B cell (primary cell): ENCODE measurements at regions not wholly inside any gene's neighbourhood (a gene's known extent, or its start where the extent isn't known, plus 50 kb on each side); places are given as distances from the start of the nearest gene placed in this dataset.
"Not testable (repeated sequence)": the region's sequence is repeated elsewhere in the genome, so short reads cannot be mapped to it uniquely, and the experiment has no call there.

Source experiments
- ATAC-seq: fragments of 200-7000 bp; cut with Tn5 transposase; one replicate; pipeline ENCODE4 v1.10.0; 2021; ENCODE audit warnings: low read depth, mild to moderate bottlenecking, moderate number of reproducible peaks, moderate library complexity
- CTCF ChIA-PET: fragments of 350-600 bp; sonication (Branson Sonifier 250); formaldehyde crosslinking; loops from one replicate; lab custom pipeline; 2021; ENCODE audit warnings: antibody characterized with exemption, inconsistent platforms; lab: Charles Lee
- POLR2A ChIA-PET: fragments of 350-600 bp; sonication (Branson Sonifier 250); formaldehyde crosslinking; loops from one replicate; lab custom pipeline; 2021; ENCODE audit warnings: antibody characterized with exemption; lab: Charles Lee
- DNase-seq: peaks from one replicate; pipeline ENCODE4 v3.0.0; 2013
- H2AFZ ChIP-seq: 2 replicates; pipeline ENCODE4 v1.6.1; 2012; ENCODE audit warnings: mild to moderate bottlenecking, low read depth, low read length; ENCODE audit not compliant: insufficient read depth, poor library complexity, severe bottlenecking
- H3K27ac ChIP-seq, 2 donors: 1 replicate in 1 of 2; 2 replicates in 1 of 2; pipeline ENCODE4 v1.5.1; 2012 to 2013; ENCODE audit warnings: low read length in 2 of 2, mild to moderate bottlenecking in 2 of 2, moderate library complexity in 1 of 2
- H3K27me3 ChIP-seq, 4 experiments: fragments of 200-600 bp in 1 of 4; sonication (generic) in 1 of 4; replicated peaks in 1 of 4; 1 replicate in 2 of 4; 2 replicates in 2 of 4; pipeline versions ENCODE4 v1.6.1 to v1.7.0; 2013 to 2016; ENCODE audit warnings: low read length in 3 of 4, mild to moderate bottlenecking in 2 of 4, mixed read lengths in 1 of 4, moderate library complexity in 1 of 4; ENCODE audit not compliant: insufficient read depth in 4 of 4, control insufficient read depth in 3 of 4; ENCODE audit errors: control extremely low read depth in 1 of 4
- H3K36me3 ChIP-seq, 2 experiments: replicated peaks in 1 of 2; 1 replicate in 1 of 2; 2 replicates in 1 of 2; pipeline versions ENCODE4 v1.6.1 to v1.7.1; 2013; ENCODE audit warnings: low read length in 1 of 2; ENCODE audit not compliant: insufficient read depth in 2 of 2, control insufficient read depth in 1 of 2; ENCODE audit errors: control extremely low read depth in 1 of 2, extremely low read depth in 1 of 2
- H3K4me1 ChIP-seq, 2 donors: fragments of 200-600 bp in 1 of 2; sonication (generic) in 1 of 2; 1 replicate in 1 of 2; 2 replicates in 1 of 2; pipeline versions ENCODE4 v1.5.1 to v1.6.1; 2013 to 2017; ENCODE audit warnings: low read length in 2 of 2; ENCODE audit not compliant: control insufficient read depth in 2 of 2, insufficient read depth in 2 of 2
- H3K4me2 ChIP-seq: replicated peaks from 2 replicates; pipeline ENCODE3; 2012; ENCODE audit warnings: mild to moderate bottlenecking, low read depth, low read length; ENCODE audit not compliant: poor library complexity, severe bottlenecking
- H3K4me3 ChIP-seq, 5 experiments: fragments of 200-600 bp in 1 of 5; sonication (generic) in 1 of 5; 1 replicate in 3 of 5; 2 replicates in 2 of 5; pipeline versions ENCODE4 v1.5.1 to v1.7.0; 2011 to 2016; ENCODE audit warnings: low read length in 4 of 5, mild to moderate bottlenecking in 4 of 5, low read depth in 2 of 5, control low read depth in 1 of 5, moderate library complexity in 1 of 5; ENCODE audit not compliant: insufficient read depth in 1 of 5; ENCODE audit errors: control extremely low read depth in 1 of 5, extremely low read depth in 1 of 5
- H3K79me2 ChIP-seq: fragments of 200-600 bp; sonication (generic); one replicate; pipeline ENCODE4 v1.6.0; 2016; ENCODE audit warnings: low read length; ENCODE audit not compliant: control insufficient read depth, insufficient read depth
- H3K9ac ChIP-seq: fragments of 200-600 bp; sonication (generic); 2 replicates; pipeline ENCODE4 v1.6.1; 2017; ENCODE audit warnings: mild to moderate bottlenecking, low read length, moderate library complexity
- H3K9me3 ChIP-seq, 3 donors: one replicate each; pipeline versions ENCODE4 v1.6.1 to v1.7.1; 2013; ENCODE audit warnings: low read length in 2 of 3; ENCODE audit not compliant: control insufficient read depth in 2 of 3, insufficient read depth in 1 of 3; ENCODE audit errors: control extremely low read depth in 1 of 3
- H4K20me1 ChIP-seq: 2 replicates; pipeline ENCODE4 v1.6.0; 2012; ENCODE audit warnings: mild to moderate bottlenecking, low read length; ENCODE audit not compliant: insufficient read depth, control insufficient read depth, poor library complexity, severe bottlenecking
- H3K27ac Mint-ChIP-seq: one replicate; pipeline ENCODE4 v1.8.0; 2021; ENCODE audit warnings: mixed read lengths
- H3K27me3 Mint-ChIP-seq: one replicate; pipeline ENCODE4 v1.8.0; 2021; ENCODE audit warnings: mixed read lengths
- H3K4me1 Mint-ChIP-seq: one replicate; pipeline ENCODE4 v1.8.0; 2021; ENCODE audit warnings: mixed read lengths
- H3K4me3 Mint-ChIP-seq: one replicate; pipeline ENCODE4 v1.8.0; 2021; ENCODE audit warnings: mixed read lengths
- H3K9me3 Mint-ChIP-seq: one replicate; pipeline ENCODE4 v1.8.0; 2022; ENCODE audit warnings: mixed read lengths; ENCODE audit not compliant: insufficient read depth
- EZH2 ChIP-seq: IDR thresholded peaks from 2 replicates; pipeline ENCODE4 v1.6.1; 2012; ENCODE audit warnings: borderline replicate concordance, low read depth, mild to moderate bottlenecking, moderate library complexity, low read length; ENCODE audit not compliant: insufficient read depth, poor library complexity, severe bottlenecking
- WGBS: methylation state at CpG from one replicate; pipeline ENCODE4 v1.1.5; 2013; ENCODE audit warnings: missing lambda C conversion rate; ENCODE audit not compliant: insufficient coverage; 5-methylcytosine and 5-hydroxymethylcytosine counted together
- intact Hi-C: fragments of 100-400 bp; cut with micrococcal nuclease; formaldehyde crosslinking; loops from one replicate; pipeline ENCODE4 v1.10.0; 2022
- TF ChIP-seq, protein P1 (sequence below): fragments of 200-600 bp; IDR thresholded peaks from one replicate; pipeline ENCODE4 v1.8.0; 2022; ENCODE audit warnings: antibody characterized with exemption, mild to moderate bottlenecking

DNA sequence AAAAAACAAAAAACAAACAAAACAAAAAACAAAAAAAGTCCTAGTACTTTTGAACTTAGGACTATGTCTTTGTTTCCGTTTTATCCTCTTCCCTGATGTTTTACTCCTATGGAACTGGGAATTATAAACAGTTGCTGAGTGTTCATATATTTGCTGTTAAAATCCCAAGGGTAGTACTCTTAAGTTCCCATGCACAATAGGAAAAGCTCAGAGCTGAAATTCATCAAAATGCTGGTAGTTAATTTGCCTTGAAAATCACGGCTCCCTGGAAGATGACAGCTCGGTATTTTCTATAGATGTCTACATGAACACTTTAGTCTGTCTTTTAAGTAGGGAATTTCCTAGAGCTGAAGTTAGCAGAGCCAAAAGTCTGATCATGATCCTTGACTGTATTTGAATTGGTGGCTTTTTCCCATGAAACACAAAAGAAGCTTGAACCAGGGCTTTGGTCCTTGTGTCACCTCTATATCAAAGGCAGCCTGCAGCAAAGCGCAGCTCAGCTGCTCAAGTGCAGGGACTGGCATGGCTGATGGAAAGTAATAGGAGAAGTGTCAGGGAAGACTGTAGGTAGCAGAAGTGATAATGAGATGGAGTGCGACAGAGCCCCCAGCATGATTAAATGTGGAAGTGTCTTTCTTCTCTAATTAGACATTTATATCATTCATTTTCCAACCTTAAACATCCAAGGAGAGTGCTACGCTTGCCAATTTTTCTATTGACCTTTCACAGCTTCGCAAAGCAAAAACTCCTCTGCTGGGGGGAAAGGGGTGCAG lies 310.9 kb downstream of the TRIM36 start:
- POLR2A ChIA-PET = no interaction called here

DNA sequence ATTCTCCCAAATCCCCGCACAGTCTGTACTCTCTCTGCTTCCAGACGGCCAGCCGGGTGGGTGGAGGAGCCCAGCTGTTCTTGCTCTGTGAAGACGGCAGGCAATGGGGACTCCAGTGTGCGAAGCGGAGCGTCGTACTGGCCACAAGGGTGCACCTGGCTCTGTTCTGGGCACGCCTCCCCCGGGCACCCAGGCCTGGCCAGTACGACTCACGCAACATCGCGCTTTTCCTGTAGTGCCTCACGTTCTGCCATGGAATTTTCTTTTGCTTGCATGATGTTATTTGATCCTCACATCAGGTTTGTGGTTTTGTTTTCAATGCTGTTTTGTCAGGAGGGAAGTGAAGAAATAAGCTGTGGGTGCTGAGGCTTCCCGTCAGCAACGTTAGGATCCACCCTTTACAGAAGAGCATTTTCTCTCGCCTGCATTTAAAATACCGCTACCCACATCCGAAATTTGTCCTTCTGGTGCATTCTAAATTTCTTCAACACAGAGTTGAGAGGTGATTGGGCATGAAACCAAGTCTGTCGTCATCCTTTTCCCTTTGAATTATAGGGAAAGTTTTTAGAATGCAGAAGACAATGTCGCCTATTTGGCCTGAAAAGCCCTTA lies 311.7 kb downstream of the TRIM36 start:
- H3K4me3 ChIP-seq = no peak overlapping the region
- peak overlapping the region; percentile 25 for H2AFZ ChIP-seq
- Mint-ChIP-seq H3K4me1 (peaks cover 2% of the 10 kb centered on the region), H3K27me3 (no peaks in the 10 kb centered on the region), H3K4me3 (peak overlapping the region; percentile 58), H3K9me3 (no peaks in the 10 kb centered on the region), H3K27ac (no peak overlapping the region)
- ChIA-PET POLR2A (no interaction called here), CTCF (no interaction called here)
- no peak for ATAC-seq
- DNase-seq = peak; percentile 6
- H3K27ac ChIP-seq = peak overlapping the region in 1 of 2 donors; percentile 4
- H3K9ac ChIP-seq = no peak overlapping the region
- H3K4me2 ChIP-seq = no peak overlapping the region
- H3K27me3 ChIP-seq = no peaks in the 10 kb centered on the region
- no peaks in the 10 kb centered on the region for H4K20me1 ChIP-seq
- H3K9me3 ChIP-seq = peaks cover 0 to 2% (median 1%) of the 10 kb centered on the region in 3 donors
- intact Hi-C loops = no loop called here
- TF ChIP-seq, protein P1, sequence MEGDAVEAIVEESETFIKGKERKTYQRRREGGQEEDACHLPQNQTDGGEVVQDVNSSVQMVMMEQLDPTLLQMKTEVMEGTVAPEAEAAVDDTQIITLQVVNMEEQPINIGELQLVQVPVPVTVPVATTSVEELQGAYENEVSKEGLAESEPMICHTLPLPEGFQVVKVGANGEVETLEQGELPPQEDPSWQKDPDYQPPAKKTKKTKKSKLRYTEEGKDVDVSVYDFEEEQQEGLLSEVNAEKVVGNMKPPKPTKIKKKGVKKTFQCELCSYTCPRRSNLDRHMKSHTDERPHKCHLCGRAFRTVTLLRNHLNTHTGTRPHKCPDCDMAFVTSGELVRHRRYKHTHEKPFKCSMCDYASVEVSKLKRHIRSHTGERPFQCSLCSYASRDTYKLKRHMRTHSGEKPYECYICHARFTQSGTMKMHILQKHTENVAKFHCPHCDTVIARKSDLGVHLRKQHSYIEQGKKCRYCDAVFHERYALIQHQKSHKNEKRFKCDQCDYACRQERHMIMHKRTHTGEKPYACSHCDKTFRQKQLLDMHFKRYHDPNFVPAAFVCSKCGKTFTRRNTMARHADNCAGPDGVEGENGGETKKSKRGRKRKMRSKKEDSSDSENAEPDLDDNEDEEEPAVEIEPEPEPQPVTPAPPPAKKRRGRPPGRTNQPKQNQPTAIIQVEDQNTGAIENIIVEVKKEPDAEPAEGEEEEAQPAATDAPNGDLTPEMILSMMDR = no peak
- TF ChIP-seq EZH2 = no peak
- 27% methylated on average over 15 of the region's 22 CpGs for WGBS
- no peaks in the 10 kb centered on the region for H3K4me1 ChIP-seq
- H3K79me2 ChIP-seq = no peaks in the 10 kb centered on the region
- H3K36me3 ChIP-seq = no peaks in the 10 kb centered on the region

More for the DNA sequence above, 310.9 kb downstream of the TRIM36 start:
- Mint-ChIP-seq H3K4me1 (peaks cover 2% of the 10 kb centered on the region), H3K9me3 (peaks cover 2% of the 10 kb centered on the region), H3K27me3 (no peaks in the 10 kb centered on the region), H3K27ac (no peak overlapping the region), H3K4me3 (no peak overlapping the region)
- no peaks in the 10 kb centered on the region for H3K4me1 ChIP-seq
- no peaks in the 10 kb centered on the region for H3K27me3 ChIP-seq
- ATAC-seq = no peak
- H3K4me2 ChIP-seq = no peak overlapping the region
- no peak overlapping the region for H3K4me3 ChIP-seq
- CTCF ChIA-PET = no interaction called here
- no peaks in the 10 kb centered on the region for H3K79me2 ChIP-seq
- no peaks in the 10 kb centered on the region for H4K20me1 ChIP-seq
- H3K9ac ChIP-seq = no peak overlapping the region
- peaks cover 0 to 2% (median 1%) of the 10 kb centered on the region in 3 donors for H3K9me3 ChIP-seq
- H3K27ac ChIP-seq = no peak overlapping the region
- TF ChIP-seq EZH2 = no peak
- TF ChIP-seq, protein P1 = no peak
- no peak for DNase-seq
- intact Hi-C loops = no loop called here
- H3K36me3 ChIP-seq = no peaks in the 10 kb centered on the region
- H2AFZ ChIP-seq = no peak overlapping the region
- 90% methylated on average over 1 of the region's 7 CpGs for WGBS

DNA sequence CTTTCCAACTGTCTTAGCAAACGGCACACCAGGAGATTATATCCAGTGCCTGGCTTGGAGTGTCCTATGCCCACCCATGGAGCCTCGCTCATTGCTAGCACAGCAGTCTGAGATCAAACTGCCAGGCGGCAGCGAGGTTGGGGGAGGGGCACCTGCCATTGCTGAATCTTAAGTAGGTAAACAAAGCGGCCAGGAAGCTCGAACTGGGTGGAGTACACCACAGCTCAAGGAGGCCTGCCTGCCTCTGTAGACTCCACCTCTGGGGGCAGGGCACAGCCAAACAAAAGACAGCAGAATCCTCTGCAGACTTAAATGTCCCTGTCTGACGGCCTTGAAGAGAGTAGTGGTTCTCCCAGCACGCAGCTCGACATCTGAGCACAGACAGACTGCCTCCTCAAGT lies 325.0 kb downstream of the TRIM36 start:
- H2AFZ ChIP-seq, H3K4me3 Mint-ChIP-seq, H3K27ac ChIP-seq, H3K4me3 ChIP-seq, H3K4me2 ChIP-seq, H3K27me3 ChIP-seq, H3K9ac ChIP-seq, H3K9me3 ChIP-seq, H3K27ac Mint-ChIP-seq, CTCF ChIA-PET, H3K4me1 ChIP-seq, H3K27me3 Mint-ChIP-seq, DNase-seq, POLR2A ChIA-PET, H3K36me3 ChIP-seq, H4K20me1 ChIP-seq, ATAC-seq, H3K4me1 Mint-ChIP-seq, intact Hi-C loops, H3K79me2 ChIP-seq, H3K9me3 Mint-ChIP-seq: not testable (repeated sequence)
- 86% methylated on average over 9 of the region's 9 CpGs for WGBS
